ENCODE measurements at regions not wholly inside any gene's neighbourhood (a gene's known extent, or its start where the extent isn't known, plus 50 kb on each side); places are given as distances from the start of the nearest gene placed in this dataset.

GRCh38 chr5:61840361-61840760 lies 465.6 kb upstream of the KIF2A start:
- DNase-seq: no peak

- DNase-seq: no peak
Measured at GRCh38 chr5:61842840-61843239, 463.2 kb upstream of the KIF2A start.

- no peak for DNase-seq
Measured at GRCh38 chr5:61850696-61851095, 455.3 kb upstream of the KIF2A start.

- DNase-seq: no peak
Measured at GRCh38 chr5:61854531-61854930, 451.5 kb upstream of the KIF2A start.

GRCh38 chr5:61860978-61861377 lies 445.0 kb upstream of the KIF2A start:
- no peak for DNase-seq

GRCh38 chr5:61866930-61867329 lies 439.1 kb upstream of the KIF2A start:
- DNase-seq: no peak

GRCh38 chr5:61869333-61869732 lies 436.7 kb upstream of the KIF2A start:
- DNase-seq: no peak

GRCh38 chr5:61878471-61878870 lies 427.5 kb upstream of the KIF2A start:
- no peak for DNase-seq

GRCh38 chr5:61881821-61882487 lies 424.1 kb upstream of the KIF2A start:
- no peak for DNase-seq

- no peak for DNase-seq
Measured at GRCh38 chr5:61882901-61883500, 423.0 kb upstream of the KIF2A start.

- DNase-seq: no peak
Measured at GRCh38 chr5:61884252-61884855, 421.7 kb upstream of the KIF2A start.

- DNase-seq: no peak
Measured at GRCh38 chr5:61886214-61886613, 419.8 kb upstream of the KIF2A start.

GRCh38 chr5:61887271-61887670 lies 418.7 kb upstream of the KIF2A start:
- no peak for DNase-seq

GRCh38 chr5:61894046-61894445 lies 412.0 kb upstream of the KIF2A start:
- DNase-seq: no peak

- DNase-seq: no peak
Measured at GRCh38 chr5:61896811-61897210, 409.2 kb upstream of the KIF2A start.

GRCh38 chr5:61897251-61897650 lies 408.8 kb upstream of the KIF2A start:
- DNase-seq: no peak

GRCh38 chr5:61901997-61902396 lies 404.0 kb upstream of the KIF2A start:
- DNase-seq: no peak

GRCh38 chr5:61904730-61905129 lies 401.3 kb upstream of the KIF2A start:
- DNase-seq: no peak

GRCh38 chr5:61905613-61906012 lies 400.4 kb upstream of the KIF2A start:
- DNase-seq: no peak

GRCh38 chr5:61906820-61907219 lies 399.2 kb upstream of the KIF2A start:
- no peak for DNase-seq

GRCh38 chr5:61907995-61908394 lies 398.0 kb upstream of the KIF2A start:
- no peak for DNase-seq

GRCh38 chr5:61910771-61911170 lies 395.2 kb upstream of the KIF2A start:
- no peak for DNase-seq

GRCh38 chr5:61912559-61912958 lies 393.4 kb upstream of the KIF2A start:
- no peak for DNase-seq

GRCh38 chr5:61915646-61916045 lies 390.4 kb upstream of the KIF2A start:
- no peak for DNase-seq
